SH-SY5Y (cell line): ENCODE measurements at regions not wholly inside any gene's neighbourhood (a gene's known extent, or its start where the extent isn't known, plus 50 kb on each side); places are given as distances from the start of the nearest gene placed in this dataset.

Experiments used
- GATA2 ChIP-seq: IDR thresholded peaks from 2 replicates; pipeline ENCODE4 v1.6.1; 2011; ENCODE audit warnings: mild to moderate bottlenecking, low read depth, low read length
- GATA3 ChIP-seq: IDR thresholded peaks from 2 replicates; pipeline ENCODE4 v1.6.1; 2011; ENCODE audit warnings: low read depth, mild to moderate bottlenecking, low read length, moderate library complexity

DNA sequence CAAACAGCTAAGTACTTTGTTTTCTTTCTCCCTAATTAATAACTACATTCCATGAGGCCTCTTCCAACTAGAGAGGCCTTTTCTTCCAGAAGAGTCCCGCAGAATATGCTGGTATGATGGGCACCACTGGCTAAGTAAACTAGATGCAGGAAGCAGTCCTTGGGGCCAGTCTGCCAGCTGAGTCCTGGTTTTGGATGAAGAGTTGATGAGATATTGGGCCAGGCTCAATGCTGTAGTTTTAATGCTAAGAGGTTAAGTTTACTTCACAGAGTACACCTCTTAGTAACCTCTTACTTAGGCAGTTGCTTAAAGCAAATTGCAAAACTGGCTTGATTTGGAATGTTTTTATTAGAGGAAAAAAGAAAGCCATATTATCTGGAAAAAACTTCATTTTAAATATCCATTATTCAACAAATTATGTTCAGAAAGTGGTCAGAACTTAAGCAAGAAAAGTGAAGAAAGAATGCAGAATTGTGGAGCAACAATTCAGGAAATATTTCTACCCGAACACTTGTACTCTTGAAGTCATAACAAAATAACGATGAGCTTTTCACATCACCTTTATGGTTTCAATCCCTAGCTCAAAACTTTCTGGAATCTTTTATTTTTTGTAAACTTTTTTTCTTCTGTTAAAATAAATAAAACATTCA, 178.4 kb upstream of the CDIN1 start:
- no peak for TF ChIP-seq GATA2
- TF ChIP-seq GATA3 = no peak
